Chondrocyte (in vitro differentiated cells): ENCODE measurements at regions not wholly inside any gene's neighbourhood (a gene's known extent, or its start where the extent isn't known, plus 50 kb on each side); places are given as distances from the start of the nearest gene placed in this dataset.

Source experiments
- DNase-seq: peaks from one replicate; pipeline ENCODE4 v3.0.0; 2021; ENCODE audit warnings: mixed read lengths, low spot score
- H3K27ac Mint-ChIP-seq: one replicate; pipeline ENCODE4 v1.8.0; 2021; ENCODE audit warnings: mild to moderate bottlenecking, moderate library complexity, mixed read lengths; ENCODE audit not compliant: unreplicated experiment
- H3K27me3 Mint-ChIP-seq: 2 replicates; pipeline ENCODE4 v1.8.0; 2021; ENCODE audit warnings: low read depth, mixed read lengths
- H3K36me3 Mint-ChIP-seq: 2 replicates; pipeline ENCODE4 v1.8.0; 2021; ENCODE audit warnings: low read depth, mixed read lengths
- H3K4me1 Mint-ChIP-seq: 2 replicates; pipeline ENCODE4 v1.8.0; 2021; ENCODE audit warnings: low read depth, mild to moderate bottlenecking, mixed read lengths
- H3K4me3 Mint-ChIP-seq: one replicate; pipeline ENCODE4 v1.8.0; 2021; ENCODE audit warnings: mild to moderate bottlenecking, moderate library complexity, mixed read lengths; ENCODE audit not compliant: unreplicated experiment
- H3K9me3 Mint-ChIP-seq: 2 replicates; pipeline ENCODE4 v1.8.0; 2021; ENCODE audit warnings: low read depth, mixed read lengths
- TF ChIP-seq, protein P1 (sequence below): fragments of 200-600 bp; sonication (generic); IDR thresholded peaks from 2 replicates; pipeline ENCODE4 v1.5.0; 2021; ENCODE audit warnings: antibody characterized with exemption, mild to moderate bottlenecking, moderate library complexity

DNA sequence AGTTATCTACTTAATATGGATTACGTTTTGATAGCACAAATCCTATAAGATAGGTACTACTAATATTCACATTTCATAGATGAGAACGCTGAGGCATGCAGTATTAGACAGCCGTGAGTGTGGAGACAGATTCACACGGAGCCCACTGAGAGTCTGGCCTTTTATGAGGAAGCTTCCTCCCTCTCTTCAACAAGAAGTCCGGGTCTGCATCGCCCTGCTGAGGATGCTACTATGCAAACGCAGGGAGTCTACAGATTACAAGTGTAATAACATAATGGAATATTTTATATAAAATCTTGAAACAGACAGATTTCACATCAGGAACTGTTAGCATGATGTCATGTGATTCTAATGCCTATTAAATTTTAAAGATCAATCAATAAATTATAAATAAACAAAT lies 255.9 kb upstream of the GLI3 start:
- Mint-ChIP-seq H3K36me3 (no peaks in the 10 kb centered on the region), H3K9me3 (no peaks in the 10 kb centered on the region)

DNA sequence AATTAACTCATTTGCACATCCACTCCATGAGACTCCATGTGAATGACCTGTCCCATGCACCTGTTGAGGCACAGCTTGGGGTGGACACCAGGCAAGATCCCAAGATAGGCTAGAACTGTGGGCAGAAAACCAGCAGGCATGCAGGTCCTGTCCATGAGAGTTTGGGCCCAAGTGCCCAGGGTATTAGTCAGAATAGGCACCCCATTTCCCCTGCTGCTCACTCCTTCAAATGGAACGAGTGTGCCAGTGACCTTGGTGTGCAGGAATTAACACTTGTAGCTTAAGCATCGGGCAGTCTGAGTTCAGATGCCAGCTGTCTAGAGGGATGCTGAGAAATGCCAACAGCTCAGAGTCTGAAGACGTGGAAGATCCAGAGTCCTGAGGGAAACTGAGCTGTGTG lies 254.1 kb upstream of the GLI3 start:
- TF ChIP-seq, protein P1, sequence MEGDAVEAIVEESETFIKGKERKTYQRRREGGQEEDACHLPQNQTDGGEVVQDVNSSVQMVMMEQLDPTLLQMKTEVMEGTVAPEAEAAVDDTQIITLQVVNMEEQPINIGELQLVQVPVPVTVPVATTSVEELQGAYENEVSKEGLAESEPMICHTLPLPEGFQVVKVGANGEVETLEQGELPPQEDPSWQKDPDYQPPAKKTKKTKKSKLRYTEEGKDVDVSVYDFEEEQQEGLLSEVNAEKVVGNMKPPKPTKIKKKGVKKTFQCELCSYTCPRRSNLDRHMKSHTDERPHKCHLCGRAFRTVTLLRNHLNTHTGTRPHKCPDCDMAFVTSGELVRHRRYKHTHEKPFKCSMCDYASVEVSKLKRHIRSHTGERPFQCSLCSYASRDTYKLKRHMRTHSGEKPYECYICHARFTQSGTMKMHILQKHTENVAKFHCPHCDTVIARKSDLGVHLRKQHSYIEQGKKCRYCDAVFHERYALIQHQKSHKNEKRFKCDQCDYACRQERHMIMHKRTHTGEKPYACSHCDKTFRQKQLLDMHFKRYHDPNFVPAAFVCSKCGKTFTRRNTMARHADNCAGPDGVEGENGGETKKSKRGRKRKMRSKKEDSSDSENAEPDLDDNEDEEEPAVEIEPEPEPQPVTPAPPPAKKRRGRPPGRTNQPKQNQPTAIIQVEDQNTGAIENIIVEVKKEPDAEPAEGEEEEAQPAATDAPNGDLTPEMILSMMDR = no peak
- H3K27me3 Mint-ChIP-seq = peaks cover 2% of the 10 kb centered on the region
- no peaks in the 10 kb centered on the region for H3K9me3 Mint-ChIP-seq
- H3K4me3 Mint-ChIP-seq = no peak overlapping the region
- no peak overlapping the region for H3K27ac Mint-ChIP-seq
- no peaks in the 10 kb centered on the region for H3K36me3 Mint-ChIP-seq
- no peak for DNase-seq
- H3K4me1 Mint-ChIP-seq = peaks cover 29% of the 10 kb centered on the region

More for the DNA sequence above, 255.9 kb upstream of the GLI3 start:
- peaks cover 29% of the 10 kb centered on the region for H3K4me1 Mint-ChIP-seq
- TF ChIP-seq, protein P1 = no peak
- no peak overlapping the region for H3K27ac Mint-ChIP-seq
- peak overlapping the region; percentile 74 for H3K4me3 Mint-ChIP-seq
- no peak for DNase-seq
- H3K27me3 Mint-ChIP-seq = peaks cover 2% of the 10 kb centered on the region

DNA sequence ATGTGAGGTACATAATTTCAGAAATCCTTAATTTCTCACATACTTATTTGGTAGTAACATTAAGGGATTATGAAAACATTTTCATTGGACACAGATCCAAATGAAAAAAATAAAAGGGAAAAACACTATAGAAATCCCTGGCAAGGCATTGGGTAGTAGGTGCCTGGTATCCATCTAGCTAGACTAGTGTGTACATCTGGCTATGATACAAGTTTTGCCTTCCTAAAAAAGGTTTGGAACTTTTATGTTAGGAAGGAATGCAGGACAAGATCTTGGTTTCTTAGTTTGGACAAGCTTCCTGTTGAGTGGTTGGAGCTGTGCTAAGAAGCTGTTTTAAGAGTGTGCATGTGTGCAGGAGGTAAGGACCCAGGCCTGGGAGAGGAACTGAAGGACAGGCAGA lies 252.3 kb upstream of the GLI3 start:
- no peak overlapping the region for H3K4me3 Mint-ChIP-seq
- no peak overlapping the region for H3K27ac Mint-ChIP-seq
- peaks cover 2% of the 10 kb centered on the region for H3K27me3 Mint-ChIP-seq
- H3K36me3 Mint-ChIP-seq = no peaks in the 10 kb centered on the region
- TF ChIP-seq, protein P1 = no peak
- H3K9me3 Mint-ChIP-seq = no peaks in the 10 kb centered on the region
- DNase-seq = no peak
- peaks cover 15% of the 10 kb centered on the region for H3K4me1 Mint-ChIP-seq

DNA sequence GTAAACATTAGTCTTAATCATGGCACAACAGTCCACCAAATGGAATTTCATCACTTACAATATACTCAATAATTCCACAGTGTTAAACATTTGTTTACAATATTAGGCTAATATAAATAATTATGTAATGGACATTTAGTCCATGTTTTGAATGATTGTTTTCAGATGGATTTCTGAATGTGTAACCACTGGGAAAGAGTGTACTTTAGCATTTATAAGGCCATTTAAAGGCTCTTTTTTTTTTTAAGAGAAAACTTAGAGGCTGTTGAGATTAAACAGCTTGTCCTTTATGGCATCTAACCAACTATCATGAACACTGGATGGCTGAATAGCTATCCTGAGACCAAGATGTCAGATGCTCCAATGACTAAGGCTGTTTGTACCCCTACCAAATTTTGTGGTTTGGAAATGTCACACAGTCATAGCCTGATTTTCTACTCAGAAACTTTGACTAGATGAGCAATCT lies 248.3 kb upstream of the GLI3 start:
- no peak overlapping the region for H3K4me3 Mint-ChIP-seq
- no peaks in the 10 kb centered on the region for H3K27me3 Mint-ChIP-seq

DNA sequence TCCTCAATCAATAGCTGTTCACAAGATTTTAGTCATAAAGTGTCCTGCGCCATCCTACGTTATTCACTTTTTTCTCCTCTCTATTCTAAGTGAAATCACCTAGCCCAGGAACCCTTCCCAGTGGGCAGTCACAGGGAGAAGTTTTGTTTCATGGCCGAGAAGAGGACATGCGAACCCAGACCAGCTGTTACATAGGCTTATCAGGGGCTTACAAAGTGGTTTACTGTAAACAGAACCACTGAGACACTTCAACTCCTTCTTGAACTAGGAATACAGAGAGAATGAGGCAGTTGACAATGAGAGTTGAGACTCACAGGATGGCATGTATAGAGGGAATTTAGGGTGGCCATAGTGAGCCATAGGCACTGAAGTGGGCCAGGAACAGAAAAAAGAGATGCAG lies 246.9 kb upstream of the GLI3 start:
- Mint-ChIP-seq H3K27me3 (no peaks in the 10 kb centered on the region), H3K27ac (no peak overlapping the region), H3K9me3 (no peaks in the 10 kb centered on the region), H3K4me3 (no peak overlapping the region), H3K36me3 (peaks cover 3% of the 10 kb centered on the region), H3K4me1 (peaks cover 26% of the 10 kb centered on the region)
- TF ChIP-seq, protein P1 = no peak
- DNase-seq = no peak

More for the DNA sequence above, 248.3 kb upstream of the GLI3 start:
- TF ChIP-seq, protein P1 = no peak
- no peak overlapping the region for H3K27ac Mint-ChIP-seq
- peaks cover 3% of the 10 kb centered on the region for H3K36me3 Mint-ChIP-seq
- no peak for DNase-seq
- no peaks in the 10 kb centered on the region for H3K9me3 Mint-ChIP-seq
- peaks cover 15% of the 10 kb centered on the region for H3K4me1 Mint-ChIP-seq
